ENCODE measurements at regions not wholly inside any gene's neighbourhood (a gene's known extent, or its start where the extent isn't known, plus 50 kb on each side); places are given as distances from the start of the nearest gene placed in this dataset.

DNA sequence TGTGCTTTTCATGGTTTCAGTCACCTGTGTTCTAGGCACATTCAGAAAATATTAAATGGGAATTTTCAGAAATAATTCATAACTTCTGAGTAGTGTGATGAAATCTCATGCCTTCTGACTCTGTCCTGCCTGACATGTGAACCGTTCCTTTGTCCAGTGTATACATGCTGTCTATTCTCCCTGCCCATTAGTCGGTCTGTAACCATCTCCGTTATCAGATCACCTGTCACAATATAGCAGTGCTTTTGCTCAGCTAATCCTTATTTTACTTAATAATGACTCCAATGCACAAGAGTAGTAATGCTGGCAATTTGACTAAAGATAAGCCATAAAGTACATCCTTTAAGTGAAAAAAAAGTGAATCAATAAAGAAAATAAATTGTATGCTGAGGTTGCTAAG is 597.5 kb downstream of the BRINP3 start:
- H3K27me3 ChIP-seq (ENCODE audit: insufficient read depth, low read depth), result no peaks in the 10 kb centered on the region
- H2AFZ ChIP-seq, result no peak overlapping the region
- POLR2A ChIA-PET (ENCODE audit: unreplicated experiment), result no interaction called here
- CTCF ChIA-PET, result interaction anchor here (0.5 kb wide), 1 partner anchor 1312 kb away, joined by 3 read pairs; no protein-coding TSS in a partner anchor
- no peaks in the 10 kb centered on the region for H4K20me1 ChIP-seq (ENCODE audit: insufficient read depth)
- H3K4me1 ChIP-seq (replicated peaks; ENCODE audit: insufficient read depth), result no peaks in the 10 kb centered on the region
- TF ChIP-seq, protein P1, sequence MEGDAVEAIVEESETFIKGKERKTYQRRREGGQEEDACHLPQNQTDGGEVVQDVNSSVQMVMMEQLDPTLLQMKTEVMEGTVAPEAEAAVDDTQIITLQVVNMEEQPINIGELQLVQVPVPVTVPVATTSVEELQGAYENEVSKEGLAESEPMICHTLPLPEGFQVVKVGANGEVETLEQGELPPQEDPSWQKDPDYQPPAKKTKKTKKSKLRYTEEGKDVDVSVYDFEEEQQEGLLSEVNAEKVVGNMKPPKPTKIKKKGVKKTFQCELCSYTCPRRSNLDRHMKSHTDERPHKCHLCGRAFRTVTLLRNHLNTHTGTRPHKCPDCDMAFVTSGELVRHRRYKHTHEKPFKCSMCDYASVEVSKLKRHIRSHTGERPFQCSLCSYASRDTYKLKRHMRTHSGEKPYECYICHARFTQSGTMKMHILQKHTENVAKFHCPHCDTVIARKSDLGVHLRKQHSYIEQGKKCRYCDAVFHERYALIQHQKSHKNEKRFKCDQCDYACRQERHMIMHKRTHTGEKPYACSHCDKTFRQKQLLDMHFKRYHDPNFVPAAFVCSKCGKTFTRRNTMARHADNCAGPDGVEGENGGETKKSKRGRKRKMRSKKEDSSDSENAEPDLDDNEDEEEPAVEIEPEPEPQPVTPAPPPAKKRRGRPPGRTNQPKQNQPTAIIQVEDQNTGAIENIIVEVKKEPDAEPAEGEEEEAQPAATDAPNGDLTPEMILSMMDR (conservative IDR thresholded peaks at IDR 0.05), result no peak
- TF ChIP-seq EZH2 (IDR thresholded peaks at IDR 0.05; ENCODE audit: low read depth), result no peak
- no peak for DNase-seq
- no peaks in the 10 kb centered on the region for H3K79me2 ChIP-seq (ENCODE audit: low read depth)
- H3K4me2 ChIP-seq, result no peak overlapping the region
- H3K4me3 ChIP-seq, result no peak overlapping the region
- H3K27ac ChIP-seq, result no peak overlapping the region
- H3K9me3 ChIP-seq (ENCODE audit: insufficient read depth, low read depth), result no peaks in the 10 kb centered on the region
- H3F3A ChIP-seq (ENCODE audit: insufficient read depth, low read depth), result no peaks in the 10 kb centered on the region
- intact Hi-C loops (cut with micrococcal nuclease; ENCODE audit: unreplicated experiment), result no loop called here
- no peaks in the 10 kb centered on the region for H3K9me2 ChIP-seq (ENCODE audit: insufficient read depth)
- no peaks in the 10 kb centered on the region for H3K36me3 ChIP-seq (ENCODE audit: low read depth)
- BruUV-seq (replicated peaks), result no TSS peak

DNA sequence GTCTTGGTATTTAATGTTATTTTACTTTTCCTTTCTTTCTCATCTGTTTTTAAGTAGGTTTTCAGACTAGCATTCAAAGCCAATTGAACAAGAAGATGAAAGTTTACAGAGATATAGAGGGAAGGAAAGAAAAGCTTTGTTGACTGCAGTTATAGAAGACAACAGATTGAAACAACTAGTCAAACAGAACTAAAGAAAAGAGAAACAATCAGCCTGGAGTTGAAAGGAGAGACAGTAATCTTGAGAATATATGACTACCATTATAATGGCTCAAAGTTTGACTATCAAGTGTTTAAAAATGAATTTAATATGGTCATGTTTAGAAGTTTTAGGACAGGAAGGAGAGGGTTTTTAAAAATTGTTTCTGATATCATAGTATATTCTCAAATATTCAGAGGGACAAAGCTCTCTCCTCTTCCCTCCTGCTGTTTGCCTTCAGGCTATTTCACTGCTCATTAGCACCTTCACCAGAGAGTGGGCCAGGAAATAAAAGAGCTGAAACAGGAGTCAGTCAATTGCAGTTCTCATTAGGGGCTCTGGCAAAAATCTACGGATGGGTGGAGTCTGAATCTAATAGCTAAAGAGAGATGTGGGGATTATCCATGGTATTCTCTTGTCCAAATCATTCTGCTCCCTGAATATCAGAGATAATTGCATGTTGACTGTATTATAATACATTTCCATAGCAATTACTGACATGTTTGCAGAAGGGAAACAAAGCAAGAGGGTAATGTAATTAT is 577.8 kb downstream of the BRINP3 start:
- TF ChIP-seq, protein P1 (conservative IDR thresholded peaks at IDR 0.05), result no peak
- TF ChIP-seq EZH2 (IDR thresholded peaks at IDR 0.05; ENCODE audit: low read depth), result no peak
- Histone ChIP-seq H3K27me3 (ENCODE audit: insufficient read depth, low read depth) (no peaks in the 10 kb centered on the region), H3K9me3 (ENCODE audit: insufficient read depth, low read depth) (no peaks in the 10 kb centered on the region; the same call in 1 of the 2 replicates), H4K20me1 (ENCODE audit: insufficient read depth) (no peaks in the 10 kb centered on the region), H3K4me3 (no peak overlapping the region), H2AFZ (no peak overlapping the region), H3K79me2 (ENCODE audit: low read depth) (no peaks in the 10 kb centered on the region), H3K4me1 (replicated peaks; ENCODE audit: insufficient read depth) (no peaks in the 10 kb centered on the region), H3F3A (ENCODE audit: insufficient read depth, low read depth) (no peaks in the 10 kb centered on the region), H3K4me2 (no peak overlapping the region), H3K36me3 (ENCODE audit: low read depth) (no peaks in the 10 kb centered on the region), H3K9me2 (ENCODE audit: insufficient read depth) (no peaks in the 10 kb centered on the region), H3K27ac (no peak overlapping the region)
- intact Hi-C loops (cut with micrococcal nuclease; ENCODE audit: unreplicated experiment), result no loop called here
- CTCF ChIA-PET, result no interaction called here
- POLR2A ChIA-PET (ENCODE audit: unreplicated experiment), result no interaction called here
- BruUV-seq (replicated peaks), result no TSS peak
- DNase-seq, result no peak

DNA sequence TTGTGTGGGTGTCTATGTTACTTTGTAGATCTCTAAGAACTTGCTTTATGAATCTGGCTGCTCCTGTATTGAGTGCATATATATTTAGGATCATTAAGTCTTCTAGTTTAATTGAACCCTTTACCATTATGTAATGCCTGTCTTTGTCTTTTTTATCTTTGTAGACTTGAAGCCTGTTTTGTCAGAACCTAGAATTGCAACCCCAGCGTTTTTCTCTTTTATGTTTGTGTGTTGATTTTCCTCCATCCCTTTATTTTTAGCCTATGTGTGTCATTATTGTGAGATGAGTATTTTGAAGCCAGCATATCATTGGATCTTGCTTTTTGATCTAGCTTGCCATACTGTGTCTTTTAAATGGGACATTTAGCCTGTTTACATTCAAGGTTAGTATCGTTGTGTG is 573.2 kb downstream of the BRINP3 start:
- Histone ChIP-seq H4K20me1 (ENCODE audit: insufficient read depth) (no peaks in the 10 kb centered on the region), H3K4me3 (no peak overlapping the region), H3K27ac (no peak overlapping the region), H3F3A (ENCODE audit: insufficient read depth, low read depth) (no peaks in the 10 kb centered on the region), H3K4me2 (no peak overlapping the region), H2AFZ (no peak overlapping the region), H3K36me3 (ENCODE audit: low read depth) (no peaks in the 10 kb centered on the region), H3K9me2 (ENCODE audit: insufficient read depth) (0 out of 2 replicates have a peak, but pooled peaks cover 2% of the 10 kb centered on the region), H3K9me3 (ENCODE audit: insufficient read depth, low read depth) (no peaks in the 10 kb centered on the region; the same call in 1 of the 2 replicates), H3K4me1 (replicated peaks; ENCODE audit: insufficient read depth) (no peaks in the 10 kb centered on the region), H3K27me3 (ENCODE audit: insufficient read depth, low read depth) (no peaks in the 10 kb centered on the region), H3K79me2 (ENCODE audit: low read depth) (no peaks in the 10 kb centered on the region)
- no peak for DNase-seq
- TF ChIP-seq EZH2 (IDR thresholded peaks at IDR 0.05; ENCODE audit: low read depth), result no peak
- TF ChIP-seq, protein P1 (conservative IDR thresholded peaks at IDR 0.05), result no peak
- no TSS peak for BruUV-seq (replicated peaks)
- intact Hi-C loops (cut with micrococcal nuclease; ENCODE audit: unreplicated experiment), result no loop called here
- ChIA-PET CTCF (no interaction called here), POLR2A (ENCODE audit: unreplicated experiment) (no interaction called here)

Data from PC-9 (cell line).